Spleen (tissue), 11 donors: ENCODE measurements at regions not wholly inside any gene's neighbourhood (a gene's known extent, or its start where the extent isn't known, plus 50 kb on each side); places are given as distances from the start of the nearest gene placed in this dataset.
"Not testable (repeated sequence)": the region's sequence is repeated elsewhere in the genome, so short reads cannot be mapped to it uniquely, and the experiment has no call there.

Source experiments
- DNase-seq: peaks from one replicate; pipeline ENCODE4 v3.0.0-alpha.2; 2020
- H3K27ac ChIP-seq, 8 donors: fragments of 200-600 bp; sonication (generic) in 7 of 8; 1 replicate in 4 of 8; 2 replicates in 4 of 8; pipeline versions ENCODE4 v1.5.0 to v1.8.0; 2016 to 2021; ENCODE audit warnings: inconsistent platforms in 4 of 8, mild to moderate bottlenecking in 4 of 8, moderate library complexity in 1 of 8
- H3K27me3 ChIP-seq, 7 donors: fragments of 200-600 bp; sonication (generic) in 6 of 7; replicated peaks in 1 of 7; 1 replicate in 4 of 7; 2 replicates in 3 of 7; pipeline versions ENCODE4 v1.5.0 to v1.8.0; 2016 to 2021; ENCODE audit warnings: inconsistent platforms in 3 of 7, mild to moderate bottlenecking in 1 of 7
- H3K36me3 ChIP-seq, 6 donors: fragments of 200-600 bp; sonication (generic) in 5 of 6; 1 replicate in 4 of 6; 2 replicates in 2 of 6; pipeline versions ENCODE4 v1.5.0 to v1.8.0; 2016 to 2021; ENCODE audit warnings: inconsistent platforms in 2 of 6
- H3K4me1 ChIP-seq, 6 donors: fragments of 200-600 bp; sonication (generic) in 5 of 6; 1 replicate in 3 of 6; 2 replicates in 3 of 6; pipeline versions ENCODE4 v1.5.0 to v1.8.0; 2016 to 2021; ENCODE audit warnings: inconsistent platforms in 3 of 6
- H3K4me3 ChIP-seq, 8 donors: fragments of 200-600 bp; sonication (generic) in 7 of 8; 1 replicate in 4 of 8; 2 replicates in 4 of 8; pipeline versions ENCODE4 v1.5.0 to v1.8.0; 2016 to 2021; ENCODE audit warnings: inconsistent platforms in 4 of 8, mild to moderate bottlenecking in 4 of 8, moderate library complexity in 2 of 8
- H3K9me3 ChIP-seq, 8 donors: fragments of 200-600 bp; sonication (generic) in 7 of 8; 1 replicate in 4 of 8; 2 replicates in 4 of 8; pipeline versions ENCODE4 v1.5.0 to v1.8.0; 2016 to 2021; ENCODE audit warnings: inconsistent platforms in 4 of 8
- CTCF ChIP-seq, 11 experiments: fragments of 200-600 bp in 7 of 11; fragments of 450-650 bp in 4 of 11; sonication (generic) in 4 of 11; IDR thresholded peaks in 8 of 11; conservative IDR thresholded peaks in 3 of 11; 1 replicate in 7 of 11; 2 replicates in 4 of 11; pipeline versions ENCODE4 v1.4.0 to v1.8.0; 2016 to 2021; ENCODE audit warnings: antibody characterized with exemption in 11 of 11, inconsistent platforms in 4 of 11, mild to moderate bottlenecking in 1 of 11
- POLR2A ChIP-seq, 3 donors: fragments of 450-650 bp; IDR thresholded peaks; one replicate each; pipeline ENCODE4 v1.5.1; 2017; ENCODE audit warnings: antibody characterized with exemption in 3 of 3, mild to moderate bottlenecking in 1 of 3
- POLR2AphosphoS5 ChIP-seq, 3 donors: sonication (generic); formaldehyde crosslinking; IDR thresholded peaks; one replicate each; pipeline ENCODE4 v1.5.1; 2017; ENCODE audit warnings: antibody characterized with exemption in 3 of 3
- WGBS, 5 donors: extraction: QIAGEN DNeasy Blood & Tissue Kit in 3 of 5; methylation state at CpG; one replicate each; pipeline versions ENCODE4 v1.1.5 to v1.1.7; 2013 to 2018; 5-methylcytosine and 5-hydroxymethylcytosine counted together
- intact Hi-C: fragments of 100-400 bp; cut with DNase I; formaldehyde crosslinking; loops from one replicate; pipeline ENCODE4 v1.15.0; 2023; ENCODE audit warnings: low total_unique reads
- donor health status: healthy with polysubstance abuse.
- donor health status: DM: no; HTN: no; CAD: no; lungs with moderate emphysema.
- donor health status: DM: no; HTN: no; CAD: no.
- donor health status: Bipolar disorder and iron deficiency.
- donor health status: healthy.
- donor health status: DM: no; HTN: no; CAD: no.
- donor health status: DM: yes; HTN: yes; CAD: no.

- DNase-seq: no peak
- Histone ChIP-seq H3K36me3 (peaks cover 0 to 17% (median 0%) of the 10 kb centered on the region in 6 donors), H3K4me1 (peaks cover 0 to 21% (median 4%) of the 10 kb centered on the region in 6 donors), H3K27ac (no peak overlapping the region), H3K27me3 (no peaks in the 10 kb centered on the region), H3K9me3 (peaks cover 0 to 51% (median 36%) of the 10 kb centered on the region in 8 donors), H3K4me3 (no peak overlapping the region)
- intact Hi-C loops: no loop called here
- TF ChIP-seq POLR2A (IDR thresholded peaks at IDR 0.05): no peak
- TF ChIP-seq CTCF (IDR thresholded peaks at IDR 0.05 in 8 of 11, conservative IDR thresholded peaks at IDR 0.05 in 3 of 11): no peak
- TF ChIP-seq POLR2AphosphoS5 (IDR thresholded peaks at IDR 0.05): no peak
- 83 to 100% (median 95%) methylated on average over 1 of the region's 1 CpG for WGBS, 5 donors
Observed at GRCh38 chr12:47610686-47611252, 95.1 kb downstream of the RPAP3 start.

GRCh38 chr12:47609806-47610205 is 96.0 kb downstream of the RPAP3 start:
- Histone ChIP-seq H3K9me3 (peaks cover 0 to 61% (median 37%) of the 10 kb centered on the region in 8 donors), H3K27ac (no peak overlapping the region), H3K36me3 (peaks cover 0 to 17% (median 0%) of the 10 kb centered on the region in 6 donors), H3K27me3 (no peaks in the 10 kb centered on the region), H3K4me3 (no peak overlapping the region), H3K4me1 (peaks cover 0 to 21% (median 4%) of the 10 kb centered on the region in 6 donors)
- WGBS, 5 donors: 78 to 85% (median 83%) methylated on average over 3 of the region's 3 CpGs
- DNase-seq: no peak
- no peak for TF ChIP-seq POLR2AphosphoS5 (IDR thresholded peaks at IDR 0.05)
- TF ChIP-seq CTCF (IDR thresholded peaks at IDR 0.05 in 8 of 11, conservative IDR thresholded peaks at IDR 0.05 in 3 of 11): no peak
- TF ChIP-seq POLR2A (IDR thresholded peaks at IDR 0.05): no peak
- intact Hi-C loops: no loop called here

- WGBS, 5 donors: 34 to 57% (median 43%) methylated on average over 4 of the region's 4 CpGs
- DNase-seq, H3K27me3 ChIP-seq, H3K36me3 ChIP-seq, H3K4me3 ChIP-seq, intact Hi-C loops: not testable (repeated sequence)
- Histone ChIP-seq H3K9me3 (peaks cover 0 to 51% (median 31%) of the 10 kb centered on the region in 8 donors), H3K4me1 (peaks cover 0 to 21% (median 4%) of the 10 kb centered on the region in 6 donors), H3K27ac (peak overlapping the region in 6 of 8 donors; percentile 52 to 85 (median 71))
Observed at GRCh38 chr12:47608671-47609070, 97.2 kb downstream of the RPAP3 start.

- no peak overlapping the region for H3K27ac ChIP-seq
- H3K9me3 ChIP-seq: peaks cover 0 to 31% (median 15%) of the 10 kb centered on the region in 8 donors
- no peak for DNase-seq
- H3K27me3 ChIP-seq: no peaks in the 10 kb centered on the region
- H3K4me3 ChIP-seq: no peak overlapping the region
- H3K36me3 ChIP-seq: no peaks in the 10 kb centered on the region
- intact Hi-C loops: no loop called here
- TF ChIP-seq CTCF (IDR thresholded peaks at IDR 0.05 in 8 of 11, conservative IDR thresholded peaks at IDR 0.05 in 3 of 11) (no peak), POLR2AphosphoS5 (IDR thresholded peaks at IDR 0.05) (no peak), POLR2A (IDR thresholded peaks at IDR 0.05) (no peak)
- 93 to 100% (median 96%) methylated on average over 1 of the region's 1 CpG for WGBS, 5 donors
- H3K4me1 ChIP-seq: peaks cover 0 to 15% (median 2%) of the 10 kb centered on the region in 6 donors
Observed at GRCh38 chr12:47604221-47604873, 101.5 kb downstream of the RPAP3 start.
